Spleen (tissue), 11 donors: ENCODE measurements at regions not wholly inside any gene's neighbourhood (a gene's known extent, or its start where the extent isn't known, plus 50 kb on each side); places are given as distances from the start of the nearest gene placed in this dataset.

Source experiments
- DNase-seq: peaks from one replicate; pipeline ENCODE4 v3.0.0-alpha.2; 2020
- H3K27ac ChIP-seq, 8 donors: fragments of 200-600 bp; sonication (generic) in 7 of 8; 1 replicate in 4 of 8; 2 replicates in 4 of 8; pipeline versions ENCODE4 v1.5.0 to v1.8.0; 2016 to 2021; ENCODE audit warnings: inconsistent platforms in 4 of 8, mild to moderate bottlenecking in 4 of 8, moderate library complexity in 1 of 8
- H3K27me3 ChIP-seq, 7 donors: fragments of 200-600 bp; sonication (generic) in 6 of 7; replicated peaks in 1 of 7; 1 replicate in 4 of 7; 2 replicates in 3 of 7; pipeline versions ENCODE4 v1.5.0 to v1.8.0; 2016 to 2021; ENCODE audit warnings: inconsistent platforms in 3 of 7, mild to moderate bottlenecking in 1 of 7
- H3K36me3 ChIP-seq, 6 donors: fragments of 200-600 bp; sonication (generic) in 5 of 6; 1 replicate in 4 of 6; 2 replicates in 2 of 6; pipeline versions ENCODE4 v1.5.0 to v1.8.0; 2016 to 2021; ENCODE audit warnings: inconsistent platforms in 2 of 6
- H3K4me1 ChIP-seq, 6 donors: fragments of 200-600 bp; sonication (generic) in 5 of 6; 1 replicate in 3 of 6; 2 replicates in 3 of 6; pipeline versions ENCODE4 v1.5.0 to v1.8.0; 2016 to 2021; ENCODE audit warnings: inconsistent platforms in 3 of 6
- H3K4me3 ChIP-seq, 8 donors: fragments of 200-600 bp; sonication (generic) in 7 of 8; 1 replicate in 4 of 8; 2 replicates in 4 of 8; pipeline versions ENCODE4 v1.5.0 to v1.8.0; 2016 to 2021; ENCODE audit warnings: inconsistent platforms in 4 of 8, mild to moderate bottlenecking in 4 of 8, moderate library complexity in 2 of 8
- H3K9me3 ChIP-seq, 8 donors: fragments of 200-600 bp; sonication (generic) in 7 of 8; 1 replicate in 4 of 8; 2 replicates in 4 of 8; pipeline versions ENCODE4 v1.5.0 to v1.8.0; 2016 to 2021; ENCODE audit warnings: inconsistent platforms in 4 of 8
- POLR2A ChIP-seq, 3 donors: fragments of 450-650 bp; IDR thresholded peaks; one replicate each; pipeline ENCODE4 v1.5.1; 2017; ENCODE audit warnings: antibody characterized with exemption in 3 of 3, mild to moderate bottlenecking in 1 of 3
- POLR2AphosphoS5 ChIP-seq, 3 donors: sonication (generic); formaldehyde crosslinking; IDR thresholded peaks; one replicate each; pipeline ENCODE4 v1.5.1; 2017; ENCODE audit warnings: antibody characterized with exemption in 3 of 3
- WGBS, 5 donors: extraction: QIAGEN DNeasy Blood & Tissue Kit in 3 of 5; methylation state at CpG; one replicate each; pipeline versions ENCODE4 v1.1.5 to v1.1.7; 2013 to 2018; 5-methylcytosine and 5-hydroxymethylcytosine counted together
- intact Hi-C: fragments of 100-400 bp; cut with DNase I; formaldehyde crosslinking; loops from one replicate; pipeline ENCODE4 v1.15.0; 2023; ENCODE audit warnings: low total_unique reads
- TF ChIP-seq, protein P1 (sequence below), 11 experiments: fragments of 200-600 bp in 7 of 11; fragments of 450-650 bp in 4 of 11; sonication (generic) in 4 of 11; IDR thresholded peaks in 8 of 11; conservative IDR thresholded peaks in 3 of 11; 1 replicate in 7 of 11; 2 replicates in 4 of 11; pipeline versions ENCODE4 v1.4.0 to v1.8.0; 2016 to 2021; ENCODE audit warnings: antibody characterized with exemption in 11 of 11, inconsistent platforms in 4 of 11, mild to moderate bottlenecking in 1 of 11
- donor health status: healthy with polysubstance abuse.
- donor health status: DM: no; HTN: no; CAD: no; lungs with moderate emphysema.
- donor health status: DM: no; HTN: no; CAD: no.
- donor health status: Bipolar disorder and iron deficiency.
- donor health status: healthy.
- donor health status: DM: no; HTN: no; CAD: no.
- donor health status: DM: yes; HTN: yes; CAD: no.

DNA sequence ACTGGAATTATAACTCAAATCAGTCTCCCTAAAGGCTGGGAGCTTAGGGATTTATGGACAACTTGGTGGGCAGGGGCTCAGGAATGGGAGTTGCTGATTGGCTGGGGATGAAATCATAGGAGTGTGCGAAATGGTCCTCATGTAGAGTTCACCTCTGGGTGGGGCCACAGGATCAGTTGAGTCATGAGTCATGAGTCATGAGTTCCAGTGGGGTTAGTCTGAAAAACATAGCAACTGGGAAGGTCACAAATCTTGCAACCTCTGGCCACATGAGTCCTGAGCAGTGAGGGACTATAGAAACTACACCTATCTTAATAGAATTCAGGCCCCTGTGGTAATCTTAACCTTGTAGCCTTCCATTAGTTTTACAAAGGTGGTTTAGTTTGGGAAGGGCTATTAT, 383.3 kb downstream of the RBM43 start:
- 87 to 100% (median 95%) methylated on average over 1 of the region's 1 CpG for WGBS, 5 donors
- no peak for TF ChIP-seq POLR2A (IDR thresholded peaks at IDR 0.05)
- no peak for TF ChIP-seq POLR2AphosphoS5 (IDR thresholded peaks at IDR 0.05)
- TF ChIP-seq, protein P1, sequence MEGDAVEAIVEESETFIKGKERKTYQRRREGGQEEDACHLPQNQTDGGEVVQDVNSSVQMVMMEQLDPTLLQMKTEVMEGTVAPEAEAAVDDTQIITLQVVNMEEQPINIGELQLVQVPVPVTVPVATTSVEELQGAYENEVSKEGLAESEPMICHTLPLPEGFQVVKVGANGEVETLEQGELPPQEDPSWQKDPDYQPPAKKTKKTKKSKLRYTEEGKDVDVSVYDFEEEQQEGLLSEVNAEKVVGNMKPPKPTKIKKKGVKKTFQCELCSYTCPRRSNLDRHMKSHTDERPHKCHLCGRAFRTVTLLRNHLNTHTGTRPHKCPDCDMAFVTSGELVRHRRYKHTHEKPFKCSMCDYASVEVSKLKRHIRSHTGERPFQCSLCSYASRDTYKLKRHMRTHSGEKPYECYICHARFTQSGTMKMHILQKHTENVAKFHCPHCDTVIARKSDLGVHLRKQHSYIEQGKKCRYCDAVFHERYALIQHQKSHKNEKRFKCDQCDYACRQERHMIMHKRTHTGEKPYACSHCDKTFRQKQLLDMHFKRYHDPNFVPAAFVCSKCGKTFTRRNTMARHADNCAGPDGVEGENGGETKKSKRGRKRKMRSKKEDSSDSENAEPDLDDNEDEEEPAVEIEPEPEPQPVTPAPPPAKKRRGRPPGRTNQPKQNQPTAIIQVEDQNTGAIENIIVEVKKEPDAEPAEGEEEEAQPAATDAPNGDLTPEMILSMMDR (IDR thresholded peaks at IDR 0.05 in 8 of 11, conservative IDR thresholded peaks at IDR 0.05 in 3 of 11), result no peak
- no peaks in the 10 kb centered on the region for H3K27me3 ChIP-seq
- peaks cover 0 to 3% (median 0%) of the 10 kb centered on the region in 8 donors for H3K9me3 ChIP-seq
- intact Hi-C loops, result no loop called here
- H3K4me1 ChIP-seq, result no peaks in the 10 kb centered on the region
- no peak overlapping the region for H3K4me3 ChIP-seq
- H3K36me3 ChIP-seq, result no peaks in the 10 kb centered on the region
- DNase-seq, result no peak
- H3K27ac ChIP-seq, result no peak overlapping the region

DNA sequence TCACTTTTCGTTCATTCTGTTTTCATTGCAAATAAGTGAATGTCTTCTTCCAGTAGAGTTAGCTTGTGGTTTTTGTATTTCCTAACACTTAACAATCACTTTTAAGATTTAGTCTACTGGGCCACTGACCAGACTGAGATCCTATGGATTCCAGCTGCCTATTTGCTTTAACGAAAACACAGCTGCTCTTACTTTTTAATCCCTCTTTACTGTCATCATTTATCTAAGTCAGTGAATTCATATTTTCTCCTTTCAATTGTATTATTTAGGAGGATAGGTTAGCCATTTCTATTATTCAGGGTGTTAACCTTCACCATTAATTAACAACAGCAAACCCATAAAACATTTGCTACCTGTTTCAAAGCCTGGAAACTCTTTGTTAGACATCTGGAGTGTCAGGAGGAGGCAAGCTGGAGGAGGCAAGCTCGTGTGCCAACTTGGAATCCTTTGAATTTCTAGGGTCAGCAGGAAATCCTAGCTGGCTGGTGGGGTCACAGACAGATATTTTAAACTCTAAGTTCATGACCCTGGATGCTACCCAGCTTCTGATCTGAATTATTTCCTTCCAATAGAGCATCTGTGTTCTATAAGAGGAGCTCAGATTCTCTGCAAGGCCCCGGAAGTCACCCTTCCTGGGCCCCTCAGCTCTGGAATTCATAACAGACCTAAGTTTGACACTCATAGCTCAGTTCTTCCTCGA, 385.3 kb downstream of the RBM43 start:
- no peak overlapping the region for H3K27ac ChIP-seq
- H3K9me3 ChIP-seq, result peaks cover 0 to 3% (median 0%) of the 10 kb centered on the region in 8 donors
- H3K27me3 ChIP-seq, result no peaks in the 10 kb centered on the region
- intact Hi-C loops, result no loop called here
- WGBS, 5 donors, result 41 to 57% (median 44%) methylated on average over 5 of the region's 5 CpGs
- H3K4me1 ChIP-seq, result no peaks in the 10 kb centered on the region
- TF ChIP-seq POLR2A (IDR thresholded peaks at IDR 0.05) (no peak), POLR2AphosphoS5 (IDR thresholded peaks at IDR 0.05) (no peak)
- TF ChIP-seq, protein P1 (IDR thresholded peaks at IDR 0.05 in 8 of 11, conservative IDR thresholded peaks at IDR 0.05 in 3 of 11), result no peak
- no peaks in the 10 kb centered on the region for H3K36me3 ChIP-seq
- no peak overlapping the region for H3K4me3 ChIP-seq
- DNase-seq, result no peak

DNA sequence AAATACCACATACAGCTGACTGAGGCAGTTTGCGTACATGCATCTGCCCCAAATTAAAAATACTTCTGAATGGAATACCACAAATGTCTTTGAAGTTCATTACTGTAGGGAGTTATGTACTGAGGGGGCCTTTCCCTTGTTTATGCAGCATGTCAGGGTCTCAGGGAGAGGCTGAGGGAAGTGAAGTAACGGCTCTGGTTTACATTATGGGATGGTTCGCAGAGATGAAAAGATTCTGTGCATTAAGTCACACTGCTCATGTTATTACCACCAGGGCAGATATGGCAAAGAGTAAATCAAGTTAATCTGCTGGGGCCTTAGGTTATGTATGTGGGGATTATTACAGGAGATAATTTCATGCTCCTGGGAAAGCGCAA, 385.9 kb upstream of the RND3 start:
- WGBS, 5 donors, result 65 to 79% (median 73%) methylated on average over 4 of the region's 4 CpGs
- Histone ChIP-seq H3K27ac (no peak overlapping the region), H3K4me1 (no peaks in the 10 kb centered on the region), H3K27me3 (no peaks in the 10 kb centered on the region), H3K36me3 (no peaks in the 10 kb centered on the region), H3K9me3 (peaks cover 0 to 3% (median 0%) of the 10 kb centered on the region in 8 donors), H3K4me3 (no peak overlapping the region)
- intact Hi-C loops, result no loop called here
- TF ChIP-seq, protein P1 (IDR thresholded peaks at IDR 0.05 in 8 of 11, conservative IDR thresholded peaks at IDR 0.05 in 3 of 11), result no peak
- TF ChIP-seq POLR2AphosphoS5 (IDR thresholded peaks at IDR 0.05) (no peak), POLR2A (IDR thresholded peaks at IDR 0.05) (no peak)
- DNase-seq, result no peak

DNA sequence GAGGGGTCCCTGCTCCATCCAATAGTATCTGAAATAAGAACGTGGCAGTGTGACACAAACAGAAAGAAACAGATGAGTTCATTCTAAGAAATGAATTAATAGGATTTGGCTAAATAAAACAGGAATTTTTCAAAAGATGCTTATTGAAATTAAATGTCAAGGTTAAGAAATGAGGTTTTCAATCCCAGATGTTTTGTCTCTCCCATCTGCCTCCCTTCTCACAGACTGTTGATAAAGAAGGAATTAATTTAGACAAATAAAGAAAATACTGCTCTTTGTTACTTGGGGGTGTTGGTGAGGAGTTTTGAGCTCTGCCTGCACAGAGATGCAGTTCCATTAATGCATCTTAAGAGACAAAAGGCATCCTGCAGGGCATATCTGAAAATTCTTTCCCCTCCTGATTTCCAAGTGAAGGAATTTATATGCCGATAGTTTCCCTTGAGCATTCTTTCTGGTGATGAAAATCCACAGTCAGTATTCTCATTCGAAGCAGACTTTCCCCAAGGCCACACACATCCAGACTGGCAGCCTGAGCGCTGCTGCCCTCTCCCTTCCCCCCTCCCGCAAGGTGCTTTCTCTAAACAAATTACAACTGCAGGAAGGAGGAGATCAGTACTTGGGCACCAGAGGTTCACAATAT, 385.4 kb upstream of the RND3 start:
- H3K36me3 ChIP-seq, result no peaks in the 10 kb centered on the region
- no peaks in the 10 kb centered on the region for H3K4me1 ChIP-seq
- H3K27ac ChIP-seq, result no peak overlapping the region
- intact Hi-C loops, result no loop called here
- H3K4me3 ChIP-seq, result no peak overlapping the region
- DNase-seq, result no peak
- H3K9me3 ChIP-seq, result peaks cover 0 to 3% (median 0%) of the 10 kb centered on the region in 8 donors
- 38 to 45% (median 41%) methylated on average over 5 of the region's 5 CpGs for WGBS, 5 donors
- no peaks in the 10 kb centered on the region for H3K27me3 ChIP-seq
- TF ChIP-seq POLR2A (IDR thresholded peaks at IDR 0.05), result no peak
- TF ChIP-seq, protein P1 (IDR thresholded peaks at IDR 0.05 in 8 of 11, conservative IDR thresholded peaks at IDR 0.05 in 3 of 11), result no peak
- TF ChIP-seq POLR2AphosphoS5 (IDR thresholded peaks at IDR 0.05), result no peak
